Neural cell (in vitro differentiated cells): ENCODE measurements at regions not wholly inside any gene's neighbourhood (a gene's known extent, or its start where the extent isn't known, plus 50 kb on each side); places are given as distances from the start of the nearest gene placed in this dataset.
A peak's percentile ranks its signal among the peaks of the same experiment; 100 is the strongest.

Experiments used
- H2AFZ ChIP-seq: fragments of 200-600, 300-800 bp; sonication (generic), shearing (Covaris generic); 2 replicates; pipeline ENCODE4 v1.6.0; 2014; ENCODE audit warnings: low read depth, mild to moderate bottlenecking, antibody characterized with exemption, low read length, moderate library complexity
- H3F3A ChIP-seq: fragments of 200-600 bp; shearing (Covaris generic); 2 replicates; pipeline ENCODE4 v1.6.1; 2016; ENCODE audit warnings: mild to moderate bottlenecking, moderate library complexity, mixed read lengths, antibody characterized with exemption, low read length; ENCODE audit not compliant: insufficient read depth, poor library complexity, severe bottlenecking
- H3K27ac ChIP-seq: fragments of 200-600, 300-800 bp; sonication (generic), shearing (Covaris generic); 2 replicates; pipeline ENCODE4 v1.5.1; 2014; ENCODE audit warnings: mild to moderate bottlenecking, low read length, moderate library complexity
- H3K27me3 ChIP-seq: fragments of 300-800, 200-600 bp; sonication (generic), shearing (Covaris generic); 2 replicates; pipeline ENCODE4 v1.6.0; 2014; ENCODE audit warnings: mild to moderate bottlenecking, low read depth, low read length, moderate library complexity; ENCODE audit not compliant: insufficient read depth
- H3K36me3 ChIP-seq: fragments of 300-800, 200-600 bp; sonication (generic), shearing (Covaris generic); 2 replicates; pipeline ENCODE4 v1.5.1; 2014; ENCODE audit warnings: mild to moderate bottlenecking, antibody characterized with exemption, low read length, moderate library complexity; ENCODE audit not compliant: insufficient read depth
- H3K4me2 ChIP-seq: fragments of 300-800, 200-600 bp; sonication (generic), shearing (Covaris generic); 2 replicates; pipeline ENCODE4 v1.6.0; 2014; ENCODE audit warnings: mild to moderate bottlenecking, low read length
- H3K4me3 ChIP-seq: fragments of 300-800, 200-600 bp; sonication (generic), shearing (Covaris generic); 2 replicates; pipeline ENCODE4 v1.5.1; 2014; ENCODE audit warnings: mild to moderate bottlenecking, low read length, moderate library complexity
- H3K79me2 ChIP-seq: fragments of 200-600 bp; shearing (Covaris generic); replicated peaks from 2 replicates; pipeline ENCODE4 v1.6.0; 2014; ENCODE audit warnings: mild to moderate bottlenecking, low read length, moderate library complexity; ENCODE audit not compliant: insufficient read depth
- H3K9ac ChIP-seq: fragments of 300-800, 200-600 bp; sonication (generic), shearing (Covaris generic); 2 replicates; pipeline ENCODE4 v1.6.1; 2016; ENCODE audit warnings: mild to moderate bottlenecking, low read length, mixed read lengths
- H3K9me2 ChIP-seq: fragments of 200-600 bp; shearing (Covaris generic); 2 replicates; pipeline ENCODE4 v1.6.1; 2016; ENCODE audit warnings: mild to moderate bottlenecking, low read length, mixed read lengths; ENCODE audit not compliant: insufficient read depth
- H3K9me3 ChIP-seq: fragments of 200-600, 300-800 bp; sonication (generic), shearing (Covaris generic); 2 replicates; pipeline ENCODE4 v1.6.1; 2016; ENCODE audit warnings: mild to moderate bottlenecking, mixed run types, low read length, moderate library complexity, mixed read lengths
- H4K20me1 ChIP-seq: fragments of 200-600 bp; shearing (Covaris generic); 2 replicates; pipeline ENCODE4 v1.6.1; 2016; ENCODE audit warnings: mild to moderate bottlenecking, mixed run types; ENCODE audit not compliant: insufficient read depth
- CTCF ChIP-seq: fragments of 450-650 bp; IDR thresholded peaks from 2 replicates; pipeline ENCODE4 v1.5.1; 2014; ENCODE audit warnings: antibody characterized with exemption, mild to moderate bottlenecking, moderate library complexity; ENCODE audit not compliant: poor library complexity, severe bottlenecking
- EP300 ChIP-seq: fragments of 450-650 bp; conservative IDR thresholded peaks from 2 replicates; pipeline ENCODE4 v1.6.1; 2014; ENCODE audit warnings: antibody characterized with exemption, mild to moderate bottlenecking, moderate library complexity; ENCODE audit not compliant: poor library complexity, severe bottlenecking
- MXI1 ChIP-seq: fragments of 450-650 bp; conservative IDR thresholded peaks from 2 replicates; pipeline ENCODE4 v1.6.1; 2014; ENCODE audit warnings: antibody characterized with exemption, mild to moderate bottlenecking; ENCODE audit not compliant: poor library complexity, severe bottlenecking
- RAD21 ChIP-seq: fragments of 450-650 bp; conservative IDR thresholded peaks from 2 replicates; pipeline ENCODE4 v1.6.1; 2014; ENCODE audit warnings: antibody characterized with exemption, mild to moderate bottlenecking, moderate library complexity
- TF ChIP-seq, protein P1 (sequence below): IDR thresholded peaks from 2 replicates; pipeline ENCODE4 v1.6.1; 2012; ENCODE audit warnings: borderline replicate concordance

GRCh38 chr14:65926935-65927700 is 514.6 kb downstream of the FUT8 start:
- H3K36me3 ChIP-seq = no peaks in the 10 kb centered on the region
- no peak overlapping the region for H2AFZ ChIP-seq
- TF ChIP-seq RAD21 (no peak), CTCF (no peak)
- no peaks in the 10 kb centered on the region for H3F3A ChIP-seq
- H3K4me2 ChIP-seq = no peak overlapping the region
- no peaks in the 10 kb centered on the region for H3K27me3 ChIP-seq
- H3K9me3 ChIP-seq = no peaks in the 10 kb centered on the region
- no peaks in the 10 kb centered on the region for H3K79me2 ChIP-seq
- H3K9ac ChIP-seq = no peak overlapping the region
- no peak overlapping the region for H3K4me3 ChIP-seq
- no peaks in the 10 kb centered on the region for H3K9me2 ChIP-seq
- H4K20me1 ChIP-seq = no peaks in the 10 kb centered on the region
- H3K27ac ChIP-seq = no peak overlapping the region

- no peaks in the 10 kb centered on the region for H3K9me3 ChIP-seq
- no peak overlapping the region for H3K9ac ChIP-seq
- no peak overlapping the region for H3K4me2 ChIP-seq
- no peaks in the 10 kb centered on the region for H3K27me3 ChIP-seq
- no peaks in the 10 kb centered on the region for H3K9me2 ChIP-seq
- H3K36me3 ChIP-seq = no peaks in the 10 kb centered on the region
- no peak overlapping the region for H3K27ac ChIP-seq
- no peaks in the 10 kb centered on the region for H3K79me2 ChIP-seq
- no peaks in the 10 kb centered on the region for H4K20me1 ChIP-seq
- TF ChIP-seq, protein P1, sequence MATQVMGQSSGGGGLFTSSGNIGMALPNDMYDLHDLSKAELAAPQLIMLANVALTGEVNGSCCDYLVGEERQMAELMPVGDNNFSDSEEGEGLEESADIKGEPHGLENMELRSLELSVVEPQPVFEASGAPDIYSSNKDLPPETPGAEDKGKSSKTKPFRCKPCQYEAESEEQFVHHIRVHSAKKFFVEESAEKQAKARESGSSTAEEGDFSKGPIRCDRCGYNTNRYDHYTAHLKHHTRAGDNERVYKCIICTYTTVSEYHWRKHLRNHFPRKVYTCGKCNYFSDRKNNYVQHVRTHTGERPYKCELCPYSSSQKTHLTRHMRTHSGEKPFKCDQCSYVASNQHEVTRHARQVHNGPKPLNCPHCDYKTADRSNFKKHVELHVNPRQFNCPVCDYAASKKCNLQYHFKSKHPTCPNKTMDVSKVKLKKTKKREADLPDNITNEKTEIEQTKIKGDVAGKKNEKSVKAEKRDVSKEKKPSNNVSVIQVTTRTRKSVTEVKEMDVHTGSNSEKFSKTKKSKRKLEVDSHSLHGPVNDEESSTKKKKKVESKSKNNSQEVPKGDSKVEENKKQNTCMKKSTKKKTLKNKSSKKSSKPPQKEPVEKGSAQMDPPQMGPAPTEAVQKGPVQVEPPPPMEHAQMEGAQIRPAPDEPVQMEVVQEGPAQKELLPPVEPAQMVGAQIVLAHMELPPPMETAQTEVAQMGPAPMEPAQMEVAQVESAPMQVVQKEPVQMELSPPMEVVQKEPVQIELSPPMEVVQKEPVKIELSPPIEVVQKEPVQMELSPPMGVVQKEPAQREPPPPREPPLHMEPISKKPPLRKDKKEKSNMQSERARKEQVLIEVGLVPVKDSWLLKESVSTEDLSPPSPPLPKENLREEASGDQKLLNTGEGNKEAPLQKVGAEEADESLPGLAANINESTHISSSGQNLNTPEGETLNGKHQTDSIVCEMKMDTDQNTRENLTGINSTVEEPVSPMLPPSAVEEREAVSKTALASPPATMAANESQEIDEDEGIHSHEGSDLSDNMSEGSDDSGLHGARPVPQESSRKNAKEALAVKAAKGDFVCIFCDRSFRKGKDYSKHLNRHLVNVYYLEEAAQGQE = no peak
- TF ChIP-seq CTCF (peak; percentile 31), EP300 (no peak), RAD21 (no peak), MXI1 (no peak)
- H3F3A ChIP-seq = no peaks in the 10 kb centered on the region
- no peak overlapping the region for H3K4me3 ChIP-seq
- H2AFZ ChIP-seq = no peak overlapping the region
Measured at GRCh38 chr14:65927931-65928356, 515.4 kb downstream of the FUT8 start.
